Natural killer cell treated with Interleukin-12 subunit alpha and Interleukin-12 subunit beta and Interleukin-15 and Interleukin-18, amount 100 ng/mL, for 72 hours (primary cell): ENCODE measurements at regions not wholly inside any gene's neighbourhood (a gene's known extent, or its start where the extent isn't known, plus 50 kb on each side); places are given as distances from the start of the nearest gene placed in this dataset.
"Not testable (repeated sequence)": the region's sequence is repeated elsewhere in the genome, so short reads cannot be mapped to it uniquely, and the experiment has no call there.

Experiments used
- ATAC-seq, 2 donors: fragments of 150-1000 bp; cut with Tn5 transposase in 1 of 2; sonication (Bioruptor Pico), chemical (Tn5 transposase) in 1 of 2; 2 replicates each; pipeline ENCODE4 v1.10.0; 2021
- DNase-seq: peaks from one replicate; pipeline ENCODE4 v3.0.0; 2022; ENCODE audit warnings: low spot score
- H3K27ac Mint-ChIP-seq, 2 donors: 1 replicate in 1 of 2; 2 replicates in 1 of 2; pipeline ENCODE4 v1.8.0; 2022; ENCODE audit warnings: mixed read lengths in 2 of 2, mild to moderate bottlenecking in 1 of 2, moderate library complexity in 1 of 2
- H3K27me3 Mint-ChIP-seq, 2 donors: 1 replicate in 1 of 2; 2 replicates in 1 of 2; pipeline ENCODE4 v1.8.0; 2022; ENCODE audit warnings: mixed read lengths in 2 of 2
- H3K36me3 Mint-ChIP-seq: one replicate; pipeline ENCODE4 v1.8.0; 2022; ENCODE audit warnings: mixed read lengths
- H3K4me1 Mint-ChIP-seq, 2 donors: 1 replicate in 1 of 2; 2 replicates in 1 of 2; pipeline ENCODE4 v1.8.0; 2022; ENCODE audit warnings: low read depth in 2 of 2, mixed read lengths in 2 of 2, mild to moderate bottlenecking in 1 of 2
- H3K4me3 Mint-ChIP-seq: one replicate; pipeline ENCODE4 v1.8.0; 2022; ENCODE audit warnings: mixed read lengths
- H3K9me3 Mint-ChIP-seq: 2 replicates; pipeline ENCODE4 v1.8.0; 2022; ENCODE audit warnings: mixed read lengths

DNA sequence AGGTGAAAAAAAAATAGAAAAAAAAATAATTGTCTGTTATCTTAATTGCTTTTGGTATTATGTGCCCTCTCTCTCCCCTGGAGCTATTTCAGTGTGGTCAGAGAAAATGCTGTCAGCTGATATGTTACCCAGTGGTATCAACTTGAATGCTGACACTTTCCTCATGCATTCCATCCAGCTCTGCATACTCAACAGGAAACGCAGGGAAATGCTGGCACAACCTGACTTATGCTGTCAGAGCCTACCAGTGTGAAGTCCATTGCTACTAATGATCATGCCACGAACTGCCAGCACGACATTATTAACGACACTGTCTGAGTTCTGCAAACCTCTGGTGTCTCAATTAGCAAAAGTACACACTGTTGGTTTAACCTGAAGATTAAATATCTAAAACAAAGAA is 182.8 kb downstream of the ZWINT start:
- Mint-ChIP-seq H3K27ac (no peak overlapping the region), H3K36me3 (peaks cover 8% of the 10 kb centered on the region), H3K4me3 (no peak overlapping the region), H3K9me3 (peaks cover 18% of the 10 kb centered on the region), H3K4me1 (no peaks in the 10 kb centered on the region), H3K27me3 (no peaks in the 10 kb centered on the region)
- DNase-seq, result no peak
- no peak for ATAC-seq

DNA sequence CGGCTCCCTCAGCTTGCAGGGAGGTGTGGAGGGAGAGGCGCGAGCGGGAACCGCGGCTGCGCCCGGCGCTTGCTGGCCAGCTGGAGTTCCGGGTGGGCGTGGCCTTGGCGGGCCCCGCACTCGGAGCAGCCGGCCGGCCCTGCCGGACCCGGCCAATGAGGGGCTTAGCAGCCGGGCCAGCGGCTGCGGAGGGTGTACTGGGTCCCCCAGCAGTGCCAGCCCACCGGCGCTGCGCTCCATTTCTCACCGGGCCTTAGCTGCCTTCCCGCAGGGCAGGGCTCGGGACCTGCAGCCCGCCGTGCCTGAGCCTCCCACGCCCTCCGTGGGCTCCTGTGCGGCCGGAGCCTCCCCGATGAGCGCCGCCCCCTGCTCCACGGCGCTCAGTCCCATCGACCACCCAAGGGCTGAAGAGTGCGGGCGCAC is 206.0 kb downstream of the ZWINT start:
- not testable (repeated sequence) for H3K36me3 Mint-ChIP-seq, H3K27me3 Mint-ChIP-seq, H3K4me3 Mint-ChIP-seq, DNase-seq, H3K4me1 Mint-ChIP-seq, H3K27ac Mint-ChIP-seq, ATAC-seq
- H3K9me3 Mint-ChIP-seq, result peaks cover 16% of the 10 kb centered on the region

DNA sequence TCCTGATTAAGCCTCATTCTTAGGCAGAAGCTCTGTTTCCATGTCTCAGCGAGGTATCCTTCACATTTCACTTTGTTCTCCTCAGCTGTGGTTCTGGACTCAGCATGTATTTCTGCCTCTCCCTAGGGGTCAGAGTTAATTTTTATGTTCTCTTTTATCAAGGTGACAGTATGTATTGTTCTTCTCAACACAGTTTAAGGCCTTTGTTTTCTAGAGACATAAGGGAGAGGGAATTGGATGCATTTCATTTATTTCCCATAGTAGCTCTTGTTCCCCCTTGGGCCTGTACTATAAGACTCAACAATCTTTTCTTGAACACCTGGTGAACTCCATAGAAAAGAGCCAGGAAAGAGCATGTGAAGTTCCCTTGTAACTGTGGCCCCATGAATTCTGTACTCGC is 214.3 kb downstream of the ZWINT start:
- DNase-seq, result no peak
- Mint-ChIP-seq H3K27ac (no peak overlapping the region), H3K36me3 (no peaks in the 10 kb centered on the region), H3K9me3 (peaks cover 23% of the 10 kb centered on the region), H3K4me3 (no peak overlapping the region), H3K27me3 (no peaks in the 10 kb centered on the region), H3K4me1 (no peaks in the 10 kb centered on the region)
- no peak for ATAC-seq

DNA sequence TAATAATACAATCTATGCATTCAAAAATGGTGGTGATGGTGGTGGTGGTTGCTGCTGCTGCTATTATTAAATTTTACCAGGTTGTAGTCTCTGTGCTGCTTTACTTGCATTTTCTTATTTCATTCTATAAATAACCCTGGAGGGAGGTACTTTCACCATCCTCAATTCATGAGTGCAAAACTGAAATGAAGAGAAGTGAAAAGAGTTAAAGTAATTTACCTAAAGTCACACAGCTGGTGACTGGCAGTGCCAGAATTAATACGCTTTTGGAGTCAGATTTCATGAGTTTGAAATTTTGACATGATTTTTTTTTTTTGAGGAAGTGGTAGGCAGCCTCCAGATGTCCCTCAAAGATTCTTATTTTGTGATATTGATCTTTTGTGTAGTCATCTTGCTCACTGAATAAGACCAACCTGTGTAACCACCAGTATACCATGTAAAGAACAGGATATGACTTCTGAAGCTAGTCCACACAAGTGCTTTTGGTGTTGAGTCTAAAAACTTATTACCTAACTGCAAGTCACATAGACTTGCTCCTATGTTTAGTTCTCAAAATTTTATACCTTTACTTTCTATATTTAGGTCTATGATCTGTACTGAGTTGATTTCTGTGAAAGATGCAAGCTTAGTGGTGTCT is 218.8 kb downstream of the ZWINT start:
- Mint-ChIP-seq H3K9me3 (peaks cover 11% of the 10 kb centered on the region), H3K27ac (no peak overlapping the region), H3K4me3 (no peak overlapping the region), H3K36me3 (no peaks in the 10 kb centered on the region), H3K27me3 (no peaks in the 10 kb centered on the region), H3K4me1 (no peaks in the 10 kb centered on the region)
- DNase-seq (no peak), ATAC-seq (no peak)

- DNase-seq, result no peak
- H3K27ac Mint-ChIP-seq, result no peak overlapping the region
- no peak overlapping the region for H3K4me3 Mint-ChIP-seq
- H3K36me3 Mint-ChIP-seq, result no peaks in the 10 kb centered on the region
- H3K4me1 Mint-ChIP-seq, result no peaks in the 10 kb centered on the region
- H3K9me3 Mint-ChIP-seq, result peaks cover 4% of the 10 kb centered on the region
- ATAC-seq, result no peak
- no peaks in the 10 kb centered on the region for H3K27me3 Mint-ChIP-seq
Measured at GRCh38 chr10:56139405-56139804, 221.7 kb downstream of the ZWINT start.

DNA sequence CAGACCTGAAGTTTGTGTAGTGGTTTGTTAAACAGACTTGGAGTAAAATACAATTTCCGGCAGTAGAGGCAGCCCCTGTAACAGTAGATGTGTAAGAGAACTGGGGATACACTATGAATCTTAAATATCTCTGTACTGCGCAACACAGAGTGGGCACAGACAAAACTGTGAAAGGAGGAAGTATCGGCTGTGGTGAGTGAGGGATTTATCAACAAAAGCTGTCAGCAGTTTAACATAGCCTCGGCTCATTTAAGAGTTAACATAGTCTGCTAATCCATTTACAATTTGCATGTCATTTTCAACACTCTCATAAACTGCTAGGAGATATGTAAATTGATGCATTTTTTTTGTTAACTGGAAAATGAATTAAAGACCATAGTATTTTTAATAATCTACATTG is 225.2 kb downstream of the ZWINT start:
- Mint-ChIP-seq H3K9me3 (no peaks in the 10 kb centered on the region), H3K27ac (no peak overlapping the region), H3K4me3 (no peak overlapping the region), H3K27me3 (no peaks in the 10 kb centered on the region), H3K4me1 (no peaks in the 10 kb centered on the region), H3K36me3 (no peaks in the 10 kb centered on the region)
- DNase-seq (no peak), ATAC-seq (no peak)

DNA sequence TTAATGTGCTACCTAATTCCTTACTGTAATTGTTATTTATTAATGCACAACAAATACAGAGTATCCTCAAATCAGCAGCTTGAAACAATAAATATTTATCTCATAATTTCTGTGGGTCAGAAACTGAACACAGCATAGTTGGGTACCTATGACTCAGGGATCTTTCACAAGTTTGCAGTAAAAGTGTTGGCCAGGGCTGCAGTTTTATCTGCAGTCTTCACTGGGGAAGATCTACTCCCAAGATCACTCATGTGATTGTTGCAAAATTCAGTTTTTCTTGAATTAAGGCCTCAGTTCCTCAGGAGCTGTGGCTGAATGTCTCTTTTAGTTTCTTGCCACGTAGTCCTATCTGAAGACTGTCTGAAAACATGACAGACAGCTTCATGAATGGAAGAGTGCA is 237.8 kb downstream of the ZWINT start:
- no peak for ATAC-seq
- H3K27ac Mint-ChIP-seq, result no peak overlapping the region
- H3K27me3 Mint-ChIP-seq, result no peaks in the 10 kb centered on the region
- H3K36me3 Mint-ChIP-seq, result no peaks in the 10 kb centered on the region
- DNase-seq, result no peak
- peaks cover 5% of the 10 kb centered on the region for H3K9me3 Mint-ChIP-seq
- no peaks in the 10 kb centered on the region for H3K4me1 Mint-ChIP-seq
- H3K4me3 Mint-ChIP-seq, result no peak overlapping the region

- Mint-ChIP-seq H3K27me3 (no peaks in the 10 kb centered on the region), H3K36me3 (no peaks in the 10 kb centered on the region), H3K27ac (no peak overlapping the region), H3K9me3 (peaks cover 9% of the 10 kb centered on the region), H3K4me1 (no peaks in the 10 kb centered on the region), H3K4me3 (no peak overlapping the region)
- DNase-seq (no peak), ATAC-seq (no peak)
Measured at GRCh38 chr10:56116684-56117083, 244.4 kb downstream of the ZWINT start.

- Mint-ChIP-seq H3K9me3 (peaks cover 15% of the 10 kb centered on the region), H3K4me3 (no peak overlapping the region), H3K27me3 (no peaks in the 10 kb centered on the region), H3K36me3 (no peaks in the 10 kb centered on the region), H3K27ac (no peak overlapping the region), H3K4me1 (no peaks in the 10 kb centered on the region)
- DNase-seq, result no peak
- ATAC-seq, result no peak
Measured at GRCh38 chr10:56109454-56109853, 251.6 kb downstream of the ZWINT start.

GRCh38 chr10:56104923-56105322 is 256.1 kb downstream of the ZWINT start:
- Mint-ChIP-seq H3K4me1 (no peaks in the 10 kb centered on the region), H3K27ac (no peak overlapping the region), H3K27me3 (no peaks in the 10 kb centered on the region), H3K4me3 (no peak overlapping the region), H3K9me3 (peaks cover 23% of the 10 kb centered on the region), H3K36me3 (peaks cover 8% of the 10 kb centered on the region)
- ATAC-seq (no peak), DNase-seq (no peak)

- Mint-ChIP-seq H3K27me3 (no peaks in the 10 kb centered on the region), H3K4me3 (no peak overlapping the region)
Measured at GRCh38 chr10:56104487-56104886, 256.6 kb downstream of the ZWINT start.

GRCh38 chr10:56096226-56096517 is 264.9 kb downstream of the ZWINT start:
- no peak for DNase-seq
- no peaks in the 10 kb centered on the region for H3K27me3 Mint-ChIP-seq
- no peak overlapping the region for H3K27ac Mint-ChIP-seq
- no peak for ATAC-seq
- H3K4me3 Mint-ChIP-seq, result no peak overlapping the region
- H3K4me1 Mint-ChIP-seq, result no peaks in the 10 kb centered on the region
- H3K36me3 Mint-ChIP-seq, result no peaks in the 10 kb centered on the region
- peaks cover 26% of the 10 kb centered on the region for H3K9me3 Mint-ChIP-seq

More at GRCh38 chr10:56104487-56104886, 256.6 kb downstream of the ZWINT start:
- no peaks in the 10 kb centered on the region for H3K4me1 Mint-ChIP-seq
- no peak for ATAC-seq
- H3K27ac Mint-ChIP-seq, result no peak overlapping the region
- no peak for DNase-seq
- peaks cover 23% of the 10 kb centered on the region for H3K9me3 Mint-ChIP-seq
- peaks cover 8% of the 10 kb centered on the region for H3K36me3 Mint-ChIP-seq

DNA sequence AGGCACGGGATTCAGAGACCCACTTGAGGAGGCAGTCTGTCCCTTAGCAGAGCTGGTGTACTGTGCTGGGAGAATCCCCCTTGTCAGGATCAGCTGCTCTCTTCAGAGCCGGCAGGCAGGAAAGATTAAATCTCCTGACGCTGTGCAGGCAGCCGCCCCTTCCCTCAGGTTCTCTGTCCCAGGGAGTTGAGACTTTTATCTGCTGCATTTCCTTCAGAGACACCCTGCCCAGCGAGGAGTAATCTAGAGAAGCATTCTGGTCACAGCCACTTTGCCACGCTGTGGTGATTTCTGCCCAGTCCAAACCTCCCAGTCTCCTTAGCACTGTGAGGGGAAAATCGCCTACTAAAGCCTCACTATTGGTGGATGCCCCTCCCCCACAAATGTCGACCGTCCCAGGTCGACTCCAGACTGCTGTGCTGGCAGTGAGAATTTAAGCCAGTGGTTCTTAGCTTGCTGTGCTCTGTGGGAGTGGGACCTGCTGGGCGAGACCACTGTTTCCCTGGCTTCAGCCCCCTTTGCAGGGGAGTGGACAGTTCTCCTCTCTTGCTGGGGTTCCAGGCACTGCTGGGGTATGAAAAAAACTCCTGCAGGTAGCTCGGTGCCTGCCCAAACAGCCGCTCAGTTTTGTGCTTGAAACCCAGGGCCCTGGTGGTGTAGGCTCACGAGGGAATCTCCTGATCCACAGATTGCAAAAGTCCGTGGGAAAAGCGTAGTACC is 265.4 kb downstream of the ZWINT start:
- ATAC-seq (no peak), DNase-seq (no peak)
- Mint-ChIP-seq H3K9me3 (peaks cover 26% of the 10 kb centered on the region), H3K36me3 (peaks cover under 1% of the 10 kb centered on the region), H3K4me3 (no peak overlapping the region), H3K4me1 (no peaks in the 10 kb centered on the region), H3K27ac (no peak overlapping the region), H3K27me3 (no peaks in the 10 kb centered on the region)

DNA sequence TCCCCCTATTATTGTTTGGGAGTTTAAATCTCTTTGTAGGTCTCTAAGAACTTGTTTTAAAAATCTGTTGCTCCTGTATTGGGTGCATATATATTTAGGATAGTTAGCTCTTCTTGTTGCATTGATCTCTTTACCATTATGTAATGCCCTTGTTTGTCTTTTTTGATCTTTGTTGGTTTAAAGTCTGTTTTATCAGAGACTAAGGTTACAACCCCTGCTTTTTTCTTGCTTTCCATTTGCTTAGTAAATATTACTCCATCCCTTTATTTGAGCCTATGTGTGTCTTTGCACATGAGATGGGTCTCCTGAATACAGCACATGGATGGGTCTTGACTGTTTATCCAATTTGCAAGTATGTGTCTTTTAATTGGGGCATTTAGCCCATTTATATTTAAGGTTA is 267.4 kb downstream of the ZWINT start:
- ATAC-seq, H3K27ac Mint-ChIP-seq, H3K27me3 Mint-ChIP-seq, H3K4me3 Mint-ChIP-seq, H3K4me1 Mint-ChIP-seq, DNase-seq, H3K36me3 Mint-ChIP-seq: not testable (repeated sequence)
- H3K9me3 Mint-ChIP-seq, result peaks cover 36% of the 10 kb centered on the region

DNA sequence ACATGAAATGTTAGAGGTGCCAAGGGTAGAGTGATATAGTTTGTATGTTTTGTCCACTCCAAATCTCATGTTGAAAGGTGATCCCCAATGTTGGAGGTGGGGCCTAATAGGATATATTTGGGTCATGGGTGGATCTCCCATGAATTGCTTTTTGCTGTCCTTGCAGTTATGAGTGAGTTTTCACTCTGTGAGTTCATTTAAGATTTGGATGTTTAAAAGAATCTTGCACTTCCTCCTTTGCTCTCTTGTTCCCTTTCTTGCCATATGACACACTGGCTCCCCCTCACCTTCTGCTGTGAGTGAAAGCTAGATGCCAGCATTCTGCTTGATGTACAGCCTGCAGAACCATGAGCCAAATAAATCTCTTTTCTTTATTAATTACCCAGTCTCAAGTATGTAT is 269.2 kb downstream of the ZWINT start:
- Mint-ChIP-seq H3K4me1 (no peaks in the 10 kb centered on the region), H3K27ac (no peak overlapping the region), H3K27me3 (no peaks in the 10 kb centered on the region), H3K36me3 (peaks cover 9% of the 10 kb centered on the region), H3K4me3 (no peak overlapping the region), H3K9me3 (peaks cover 35% of the 10 kb centered on the region)
- ATAC-seq (no peak), DNase-seq (no peak)
